Right ventricle myocardium superior (tissue), 1 donor: ENCODE measurements at regions not wholly inside any gene's neighbourhood (a gene's known extent, or its start where the extent isn't known, plus 50 kb on each side); places are given as distances from the start of the nearest gene placed in this dataset.
"Not testable (repeated sequence)": the region's sequence is repeated elsewhere in the genome, so short reads cannot be mapped to it uniquely, and the experiment has no call there.

Source experiments
- ATAC-seq: fragments of 200-7000 bp; cut with Tn5 transposase; one replicate; pipeline ENCODE4 v1.9.1; 2020; ENCODE audit warnings: mild to moderate bottlenecking; ENCODE audit not compliant: poor library complexity
- DNase-seq: peaks from one replicate; pipeline ENCODE4 v3.0.0-alpha.2; 2020
- intact Hi-C: fragments of 100-400 bp; cut with DNase I; formaldehyde crosslinking; loops from one replicate; pipeline ENCODE4 v1.11.2; 2022
- donor health status: DM: no; HTN: yes; CAD: no; lungs with severe emphysema.

GRCh38 chr20:29031262-29031982, 2226.0 kb upstream of the DEFB115 start:
- intact Hi-C loops, DNase-seq: not testable (repeated sequence)

GRCh38 chr20:29044239-29044638, 2213.2 kb upstream of the DEFB115 start:
- intact Hi-C loops, DNase-seq, ATAC-seq: not testable (repeated sequence)

More at GRCh38 chr20:29031262-29031982, 2226.0 kb upstream of the DEFB115 start:
- ATAC-seq = not testable (repeated sequence)

- ATAC-seq, intact Hi-C loops, DNase-seq: not testable (repeated sequence)
Measured at GRCh38 chr20:29050008-29050606, 2207.4 kb upstream of the DEFB115 start.

GRCh38 chr20:29057866-29058484, 2199.5 kb upstream of the DEFB115 start:
- DNase-seq, intact Hi-C loops, ATAC-seq: not testable (repeated sequence)

- intact Hi-C loops, DNase-seq, ATAC-seq: not testable (repeated sequence)
Measured at GRCh38 chr20:29062451-29062850, 2195.0 kb upstream of the DEFB115 start.

- ATAC-seq, DNase-seq, intact Hi-C loops: not testable (repeated sequence)
Measured at GRCh38 chr20:29066341-29066740, 2191.1 kb upstream of the DEFB115 start.

- ATAC-seq, DNase-seq, intact Hi-C loops: not testable (repeated sequence)
Measured at GRCh38 chr20:29073640-29074039, 2183.8 kb upstream of the DEFB115 start.

GRCh38 chr20:29079769-29080690, 2177.4 kb upstream of the DEFB115 start:
- ATAC-seq = peak; percentile 36
- DNase-seq = peak; percentile 50
- intact Hi-C loops = no loop called here

GRCh38 chr20:29081712-29082111, 2175.8 kb upstream of the DEFB115 start:
- DNase-seq, intact Hi-C loops, ATAC-seq: not testable (repeated sequence)

GRCh38 chr20:29085625-29086024, 2171.8 kb upstream of the DEFB115 start:
- intact Hi-C loops = no loop called here
- ATAC-seq (no peak), DNase-seq (no peak)

GRCh38 chr20:29086145-29086718, 2171.2 kb upstream of the DEFB115 start:
- ATAC-seq, intact Hi-C loops, DNase-seq: not testable (repeated sequence)

- intact Hi-C loops = no loop called here
- DNase-seq (no peak), ATAC-seq (no peak)
Measured at GRCh38 chr20:29086938-29087337, 2170.5 kb upstream of the DEFB115 start.

- ATAC-seq, intact Hi-C loops, DNase-seq: not testable (repeated sequence)
Measured at GRCh38 chr20:29087887-29088286, 2169.6 kb upstream of the DEFB115 start.

GRCh38 chr20:29088472-29088871, 2169.0 kb upstream of the DEFB115 start:
- DNase-seq, ATAC-seq, intact Hi-C loops: not testable (repeated sequence)

- DNase-seq, intact Hi-C loops, ATAC-seq: not testable (repeated sequence)
Measured at GRCh38 chr20:29089409-29089808, 2168.1 kb upstream of the DEFB115 start.

- intact Hi-C loops, ATAC-seq, DNase-seq: not testable (repeated sequence)
Measured at GRCh38 chr20:29093958-29094357, 2163.5 kb upstream of the DEFB115 start.

GRCh38 chr20:29096695-29097094, 2160.8 kb upstream of the DEFB115 start:
- intact Hi-C loops, ATAC-seq, DNase-seq: not testable (repeated sequence)

GRCh38 chr20:29107884-29108283, 2149.6 kb upstream of the DEFB115 start:
- intact Hi-C loops, ATAC-seq: not testable (repeated sequence)

More at GRCh38 chr20:29107884-29108283, 2149.6 kb upstream of the DEFB115 start:
- DNase-seq = not testable (repeated sequence)
